Left lung (tissue), 4 donors: ENCODE measurements at regions not wholly inside any gene's neighbourhood (a gene's known extent, or its start where the extent isn't known, plus 50 kb on each side); places are given as distances from the start of the nearest gene placed in this dataset.

Experiments used
- ATAC-seq: fragments of 200-7000 bp; cut with Tn5 transposase; one replicate; pipeline ENCODE4 v1.9.1; 2020; ENCODE audit warnings: moderate library complexity
- DNase-seq, 4 donors: peaks; one replicate each; pipeline ENCODE4 v3.0.0-alpha.2; 2013 to 2020
- H3K27ac ChIP-seq, 2 donors: fragments of 200-600 bp; sonication (generic) in 1 of 2; one replicate each; pipeline versions ENCODE4 v1.5.0 to v1.8.0; 2020 to 2021
- H3K27me3 ChIP-seq, 2 donors: fragments of 200-600 bp; sonication (generic) in 1 of 2; one replicate each; pipeline versions ENCODE4 v1.5.0 to v1.8.0; 2020 to 2021
- H3K36me3 ChIP-seq, 2 donors: fragments of 200-600 bp; sonication (generic) in 1 of 2; one replicate each; pipeline versions ENCODE4 v1.5.0 to v1.8.0; 2020 to 2021
- H3K4me1 ChIP-seq, 2 donors: fragments of 200-600 bp; one replicate each; pipeline ENCODE4 v1.8.0; 2021
- H3K4me3 ChIP-seq, 2 donors: fragments of 200-600 bp; sonication (generic) in 1 of 2; one replicate each; pipeline versions ENCODE4 v1.5.0 to v1.8.0; 2020 to 2021; ENCODE audit warnings: mild to moderate bottlenecking in 1 of 2
- H3K9me3 ChIP-seq, 2 donors: fragments of 200-600 bp; sonication (generic) in 1 of 2; one replicate each; pipeline versions ENCODE4 v1.5.0 to v1.8.0; 2020 to 2021
- CTCF ChIP-seq, 2 donors: fragments of 200-600 bp; sonication (generic) in 1 of 2; IDR thresholded peaks; one replicate each; pipeline versions ENCODE4 v1.5.0 to v1.8.0; 2021; ENCODE audit warnings: antibody characterized with exemption in 2 of 2
- intact Hi-C, 2 donors: fragments of 100-400 bp; cut with DNase I; formaldehyde crosslinking; loops; one replicate each; pipeline versions ENCODE4 v1.11.2 to v1.14.2; 2022
- donor health status: DM: no; HTN: yes; CAD: no.
- donor health status: DM: no; HTN: no; CAD: no.

GRCh38 chrX:137195991-137196390 is 162.2 kb upstream of the GPR101 start:
- no peak overlapping the region for H3K27ac ChIP-seq
- no peak for TF ChIP-seq CTCF (IDR thresholded peaks at IDR 0.05)
- DNase-seq (no peak), ATAC-seq (no peak)
- H3K9me3 ChIP-seq = no peaks in the 10 kb centered on the region
- H3K27me3 ChIP-seq = no peaks in the 10 kb centered on the region
- no peak overlapping the region for H3K4me3 ChIP-seq
- no peaks in the 10 kb centered on the region for H3K36me3 ChIP-seq
- intact Hi-C loops = no loop called here
- H3K4me1 ChIP-seq = no peaks in the 10 kb centered on the region

- no peak overlapping the region for H3K27ac ChIP-seq
- no peaks in the 10 kb centered on the region for H3K9me3 ChIP-seq
- intact Hi-C loops = no loop called here
- no peak for TF ChIP-seq CTCF (IDR thresholded peaks at IDR 0.05)
- DNase-seq (no peak), ATAC-seq (no peak)
- no peaks in the 10 kb centered on the region for H3K4me1 ChIP-seq
- H3K4me3 ChIP-seq = no peak overlapping the region
- H3K36me3 ChIP-seq = no peaks in the 10 kb centered on the region
- H3K27me3 ChIP-seq = no peaks in the 10 kb centered on the region
Measured at GRCh38 chrX:137195296-137195695, 161.5 kb upstream of the GPR101 start.

GRCh38 chrX:137194164-137194563 is 160.4 kb upstream of the GPR101 start:
- intact Hi-C loops = no loop called here
- TF ChIP-seq CTCF (IDR thresholded peaks at IDR 0.05) = peak; percentile 23 to 35
- DNase-seq (peak in 1 of 4 donors; percentile 39), ATAC-seq (peak; percentile 66)
- H3K9me3 ChIP-seq = no peaks in the 10 kb centered on the region
- H3K36me3 ChIP-seq = no peaks in the 10 kb centered on the region
- no peak overlapping the region for H3K27ac ChIP-seq
- H3K4me3 ChIP-seq = no peak overlapping the region
- no peaks in the 10 kb centered on the region for H3K4me1 ChIP-seq
- no peaks in the 10 kb centered on the region for H3K27me3 ChIP-seq

GRCh38 chrX:137187540-137187939 is 153.7 kb upstream of the GPR101 start:
- intact Hi-C loops = no loop called here
- ATAC-seq = no peak
- Histone ChIP-seq H3K4me3 (no peak overlapping the region), H3K27ac (no peak overlapping the region), H3K36me3 (no peaks in the 10 kb centered on the region), H3K4me1 (no peaks in the 10 kb centered on the region), H3K9me3 (no peaks in the 10 kb centered on the region), H3K27me3 (no peaks in the 10 kb centered on the region)
- no peak for DNase-seq
- no peak for TF ChIP-seq CTCF (IDR thresholded peaks at IDR 0.05)

- intact Hi-C loops = no loop called here
- Histone ChIP-seq H3K9me3 (no peaks in the 10 kb centered on the region), H3K36me3 (no peaks in the 10 kb centered on the region), H3K27ac (no peak overlapping the region), H3K4me3 (no peak overlapping the region), H3K4me1 (no peaks in the 10 kb centered on the region), H3K27me3 (no peaks in the 10 kb centered on the region)
- DNase-seq (peak in 2 of 4 donors; percentile 8 to 24), ATAC-seq (no peak)
- no peak for TF ChIP-seq CTCF (IDR thresholded peaks at IDR 0.05)
Measured at GRCh38 chrX:137178392-137178791, 144.6 kb upstream of the GPR101 start.
